ENCODE measurements at regions not wholly inside any gene's neighbourhood (a gene's known extent, or its start where the extent isn't known, plus 50 kb on each side); places are given as distances from the start of the nearest gene placed in this dataset.

- Histone ChIP-seq H3K9me3 (ENCODE audit: control insufficient read depth, insufficient read depth, low read length) (no peaks in the 10 kb centered on the region), H3K27me3 (ENCODE audit: control insufficient read depth, insufficient read depth, low read length) (no peaks in the 10 kb centered on the region), H3K4me3 (ENCODE audit: low read depth, low read length) (no peak overlapping the region), H3K27ac (ENCODE audit: low read depth, low read length) (no peak overlapping the region)
- ChIA-PET POLR2A (no interaction called here), CTCF (interaction anchor here (1.5 kb wide), 1 partner anchor 42 kb away, joined by 4 read pairs; no protein-coding TSS in a partner anchor)
- no peak for TF ChIP-seq CTCF (IDR thresholded peaks at IDR 0.05; ENCODE audit: low read depth, low read length)
- DNase-seq (ENCODE audit: low read depth, low spot score): no peak
Observed at GRCh38 chr12:85352016-85352415, 72.0 kb downstream of the ALX1 start.

GRCh38 chr12:85356596-85357385 lies 76.8 kb downstream of the ALX1 start:
- no peak for TF ChIP-seq CTCF (IDR thresholded peaks at IDR 0.05; ENCODE audit: low read depth, low read length)
- Histone ChIP-seq H3K9me3 (ENCODE audit: control insufficient read depth, insufficient read depth, low read length) (no peaks in the 10 kb centered on the region), H3K4me3 (ENCODE audit: low read depth, low read length) (no peak overlapping the region), H3K27ac (ENCODE audit: low read depth, low read length) (no peak overlapping the region), H3K27me3 (ENCODE audit: control insufficient read depth, insufficient read depth, low read length) (no peaks in the 10 kb centered on the region)
- ChIA-PET POLR2A (no interaction called here), CTCF (no interaction called here)
- DNase-seq (ENCODE audit: low read depth, low spot score): no peak

- DNase-seq (ENCODE audit: low read depth, low spot score): no peak
- Histone ChIP-seq H3K9me3 (ENCODE audit: control insufficient read depth, insufficient read depth, low read length) (no peaks in the 10 kb centered on the region), H3K27me3 (ENCODE audit: control insufficient read depth, insufficient read depth, low read length) (no peaks in the 10 kb centered on the region), H3K27ac (ENCODE audit: low read depth, low read length) (no peak overlapping the region), H3K4me3 (ENCODE audit: low read depth, low read length) (no peak overlapping the region)
- ChIA-PET POLR2A (no interaction called here), CTCF (no interaction called here)
- TF ChIP-seq CTCF (IDR thresholded peaks at IDR 0.05; ENCODE audit: low read depth, low read length): no peak
Observed at GRCh38 chr12:85357609-85358008, 77.6 kb downstream of the ALX1 start.

DNA sequence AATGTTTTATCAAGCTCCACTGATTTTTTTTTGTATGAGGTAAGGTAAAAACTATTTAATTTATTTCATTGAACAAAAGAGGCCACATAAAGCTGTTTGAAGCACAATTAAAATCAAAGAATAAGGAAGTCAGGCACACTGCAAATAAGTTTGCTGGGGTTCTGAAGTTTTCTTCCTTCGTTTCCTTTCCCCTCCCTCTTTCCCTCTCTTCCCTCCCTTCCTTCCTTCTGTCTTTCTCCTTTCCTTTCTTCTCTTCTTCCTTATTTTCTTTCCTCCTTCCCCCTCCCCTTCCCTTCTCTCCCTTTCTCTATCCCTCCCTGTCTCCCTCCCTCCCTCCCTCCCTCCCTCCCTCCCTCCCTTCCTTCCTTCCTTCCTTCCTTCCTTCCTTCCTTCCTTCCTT lies 78.7 kb downstream of the ALX1 start:
- POLR2A ChIA-PET: no interaction called here

More for the DNA sequence above, 78.7 kb downstream of the ALX1 start:
- H3K27me3 ChIP-seq (ENCODE audit: control insufficient read depth, insufficient read depth, low read length): no peaks in the 10 kb centered on the region
- no peak for TF ChIP-seq CTCF (IDR thresholded peaks at IDR 0.05; ENCODE audit: low read depth, low read length)
- H3K4me3 ChIP-seq (ENCODE audit: low read depth, low read length): no peak overlapping the region
- CTCF ChIA-PET: interaction anchor here (0.6 kb wide), 2 partner anchors 24 to 328 kb away, joined by 3 read pairs; no protein-coding TSS in a partner anchor
- no peaks in the 10 kb centered on the region for H3K9me3 ChIP-seq (ENCODE audit: control insufficient read depth, insufficient read depth, low read length)
- no peak overlapping the region for H3K27ac ChIP-seq (ENCODE audit: low read depth, low read length)
- DNase-seq (ENCODE audit: low read depth, low spot score): no peak

All from AG04450 (cell line).